Epithelial cell of esophagus (primary cell): ENCODE measurements at regions not wholly inside any gene's neighbourhood (a gene's known extent, or its start where the extent isn't known, plus 50 kb on each side); places are given as distances from the start of the nearest gene placed in this dataset.

ENCODE experiments used
- DNase-seq: peaks from one replicate; pipeline ENCODE4 v3.0.0; 2010; ENCODE audit warnings: low read depth
- H3K4me3 ChIP-seq: 2 replicates; pipeline ENCODE4 v1.5.1; 2011; ENCODE audit warnings: mild to moderate bottlenecking, low read length, control low read depth
- TF ChIP-seq, protein P1 (sequence below): IDR thresholded peaks from 2 replicates; pipeline ENCODE4 v1.5.1; 2011; ENCODE audit warnings: low read depth, mild to moderate bottlenecking, low read length, control low read depth, inconsistent platforms; ENCODE audit not compliant: insufficient read depth; ENCODE audit errors: missing control alignments

GRCh38 chr19:30653646-30654386 is 281.6 kb downstream of the ZNF536 start:
- DNase-seq: no peak
- TF ChIP-seq, protein P1, sequence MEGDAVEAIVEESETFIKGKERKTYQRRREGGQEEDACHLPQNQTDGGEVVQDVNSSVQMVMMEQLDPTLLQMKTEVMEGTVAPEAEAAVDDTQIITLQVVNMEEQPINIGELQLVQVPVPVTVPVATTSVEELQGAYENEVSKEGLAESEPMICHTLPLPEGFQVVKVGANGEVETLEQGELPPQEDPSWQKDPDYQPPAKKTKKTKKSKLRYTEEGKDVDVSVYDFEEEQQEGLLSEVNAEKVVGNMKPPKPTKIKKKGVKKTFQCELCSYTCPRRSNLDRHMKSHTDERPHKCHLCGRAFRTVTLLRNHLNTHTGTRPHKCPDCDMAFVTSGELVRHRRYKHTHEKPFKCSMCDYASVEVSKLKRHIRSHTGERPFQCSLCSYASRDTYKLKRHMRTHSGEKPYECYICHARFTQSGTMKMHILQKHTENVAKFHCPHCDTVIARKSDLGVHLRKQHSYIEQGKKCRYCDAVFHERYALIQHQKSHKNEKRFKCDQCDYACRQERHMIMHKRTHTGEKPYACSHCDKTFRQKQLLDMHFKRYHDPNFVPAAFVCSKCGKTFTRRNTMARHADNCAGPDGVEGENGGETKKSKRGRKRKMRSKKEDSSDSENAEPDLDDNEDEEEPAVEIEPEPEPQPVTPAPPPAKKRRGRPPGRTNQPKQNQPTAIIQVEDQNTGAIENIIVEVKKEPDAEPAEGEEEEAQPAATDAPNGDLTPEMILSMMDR: no peak
- H3K4me3 ChIP-seq: no peak overlapping the region

DNA sequence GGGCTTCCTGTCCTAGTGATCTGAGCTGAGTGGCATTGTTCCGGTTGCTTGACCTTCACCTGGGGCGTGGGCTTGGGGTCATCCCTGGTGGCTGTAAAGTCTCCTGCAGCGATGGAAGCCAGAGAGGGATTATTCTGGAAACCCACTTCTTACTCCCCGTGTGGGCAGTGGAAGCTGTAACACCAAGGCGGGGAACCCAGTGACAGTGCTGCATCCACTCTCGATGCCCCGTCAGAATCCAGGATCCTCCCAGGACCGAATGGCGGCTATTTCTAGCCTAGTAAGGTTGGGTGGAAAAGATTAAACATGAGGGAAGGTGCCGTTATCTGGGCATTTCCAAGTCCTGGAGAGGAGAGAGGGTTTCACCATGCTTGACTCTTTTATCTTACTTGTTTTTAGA is 280.6 kb downstream of the ZNF536 start:
- H3K4me3 ChIP-seq: no peak overlapping the region
- DNase-seq: no peak
- TF ChIP-seq, protein P1: no peak

GRCh38 chr19:30651691-30652090 is 279.5 kb downstream of the ZNF536 start:
- TF ChIP-seq, protein P1: no peak
- H3K4me3 ChIP-seq: no peak overlapping the region
- no peak for DNase-seq

GRCh38 chr19:30651066-30651465 is 278.9 kb downstream of the ZNF536 start:
- H3K4me3 ChIP-seq: no peak overlapping the region
- TF ChIP-seq, protein P1: no peak
- DNase-seq: no peak

- no peak overlapping the region for H3K4me3 ChIP-seq
- TF ChIP-seq, protein P1: peak; percentile 75
- peak; percentile 54 for DNase-seq
Measured at GRCh38 chr19:30649934-30650614, 277.9 kb downstream of the ZNF536 start.

GRCh38 chr19:30648866-30649862 is 277.0 kb downstream of the ZNF536 start:
- H3K4me3 ChIP-seq: no peak overlapping the region
- TF ChIP-seq, protein P1: no peak
- DNase-seq: no peak
